ENCODE measurements at regions not wholly inside any gene's neighbourhood (a gene's known extent, or its start where the extent isn't known, plus 50 kb on each side); places are given as distances from the start of the nearest gene placed in this dataset.

GRCh38 chr5:54721951-54722654, 204.5 kb downstream of the SNX18 start:
- no peak for DNase-seq (ENCODE audit: extremely low read depth, low read depth, low spot score)

- DNase-seq (ENCODE audit: extremely low read depth, low read depth, low spot score), result no peak
These were observed 203.6 kb downstream of the SNX18 start for GRCh38 chr5:54721116-54721515.

GRCh38 chr5:54720341-54720740, 202.8 kb downstream of the SNX18 start:
- no peak for DNase-seq (ENCODE audit: extremely low read depth, low read depth, low spot score)

- no peak for DNase-seq (ENCODE audit: extremely low read depth, low read depth, low spot score)
These were observed 202.1 kb downstream of the SNX18 start for GRCh38 chr5:54719384-54720283.

- DNase-seq (ENCODE audit: extremely low read depth, low read depth, low spot score), result no peak
These were observed 201.1 kb downstream of the SNX18 start for GRCh38 chr5:54718656-54719055.

- DNase-seq (ENCODE audit: extremely low read depth, low read depth, low spot score), result no peak
These were observed 200.3 kb downstream of the SNX18 start for GRCh38 chr5:54717870-54718269.

- no peak for DNase-seq (ENCODE audit: extremely low read depth, low read depth, low spot score)
These were observed 199.9 kb downstream of the SNX18 start for GRCh38 chr5:54717459-54717858.

GRCh38 chr5:54713923-54714581, 196.5 kb downstream of the SNX18 start:
- no peak for DNase-seq (ENCODE audit: extremely low read depth, low read depth, low spot score)

- no peak for DNase-seq (ENCODE audit: extremely low read depth, low read depth, low spot score)
These were observed 191.5 kb downstream of the SNX18 start for GRCh38 chr5:54709096-54709495.

GRCh38 chr5:54707841-54708240, 190.3 kb downstream of the SNX18 start:
- no peak for DNase-seq (ENCODE audit: extremely low read depth, low read depth, low spot score)

- DNase-seq (ENCODE audit: extremely low read depth, low read depth, low spot score), result no peak
These were observed 188.6 kb downstream of the SNX18 start for GRCh38 chr5:54705994-54706653.

GRCh38 chr5:54704825-54705224, 187.3 kb downstream of the SNX18 start:
- DNase-seq (ENCODE audit: extremely low read depth, low read depth, low spot score), result no peak

- DNase-seq (ENCODE audit: extremely low read depth, low read depth, low spot score), result no peak
These were observed 186.8 kb downstream of the SNX18 start for GRCh38 chr5:54704333-54704732.

GRCh38 chr5:54703565-54704255, 186.2 kb downstream of the SNX18 start:
- no peak for DNase-seq (ENCODE audit: extremely low read depth, low read depth, low spot score)

- peak; percentile 41 for DNase-seq (ENCODE audit: extremely low read depth, low read depth, low spot score)
These were observed 185.6 kb downstream of the SNX18 start for GRCh38 chr5:54703133-54703532.

- DNase-seq (ENCODE audit: extremely low read depth, low read depth, low spot score), result peak; percentile 34
These were observed 184.9 kb downstream of the SNX18 start for GRCh38 chr5:54702470-54702869.

GRCh38 chr5:54700986-54701578, 183.5 kb downstream of the SNX18 start:
- no peak for DNase-seq (ENCODE audit: extremely low read depth, low read depth, low spot score)

GRCh38 chr5:54696931-54697330, 179.4 kb downstream of the SNX18 start:
- DNase-seq (ENCODE audit: extremely low read depth, low read depth, low spot score), result no peak

- DNase-seq (ENCODE audit: extremely low read depth, low read depth, low spot score), result no peak
These were observed 178.8 kb downstream of the SNX18 start for GRCh38 chr5:54696346-54696745.
